Kidney (tissue), 13 donors: ENCODE measurements at regions not wholly inside any gene's neighbourhood (a gene's known extent, or its start where the extent isn't known, plus 50 kb on each side); places are given as distances from the start of the nearest gene placed in this dataset.

Experiments
- DNase-seq, 5 donors: peaks; one replicate each; pipeline ENCODE4 v3.0.0-alpha.2; 2013 to 2020
- FAIRE-seq: peaks from 2 replicates; lab custom pipeline; 2012; peaks lifted over from hg19 to GRCh38; lab: Jason Lieb, UNC
- H3K27ac ChIP-seq, 2 donors: one replicate each; pipeline ENCODE4 v1.7.0; 2013; ENCODE audit warnings: low read depth in 2 of 2, low read length in 2 of 2, inconsistent platforms in 1 of 2
- H3K27me3 ChIP-seq: one replicate; pipeline ENCODE4 v1.7.1; 2013; ENCODE audit warnings: low read length, inconsistent platforms; ENCODE audit not compliant: control insufficient read depth, insufficient read depth
- H3K36me3 ChIP-seq, 3 donors: one replicate each; pipeline versions ENCODE4 v1.7.0 to v1.7.1; 2013; ENCODE audit warnings: low read length in 3 of 3, control low read depth in 1 of 3, inconsistent platforms in 1 of 3; ENCODE audit not compliant: insufficient read depth in 3 of 3, control insufficient read depth in 2 of 3
- H3K4me1 ChIP-seq, 3 donors: one replicate each; pipeline versions ENCODE4 v1.7.0 to v1.7.1; 2013; ENCODE audit warnings: low read length in 3 of 3, inconsistent platforms in 1 of 3, low read depth in 1 of 3; ENCODE audit not compliant: control insufficient read depth in 2 of 3, insufficient read depth in 2 of 3
- H3K4me3 ChIP-seq, 3 donors: one replicate each; pipeline versions ENCODE4 v1.7.0 to v1.8.1; 2013; ENCODE audit warnings: low read length in 3 of 3, control low read depth in 1 of 3, inconsistent platforms in 1 of 3
- H3K9ac ChIP-seq, 3 donors: one replicate each; pipeline versions ENCODE4 v1.7.0 to v1.7.1; 2013; ENCODE audit warnings: low read length in 3 of 3, control low read depth in 1 of 3, inconsistent platforms in 1 of 3
- H3K9me3 ChIP-seq, 3 donors: one replicate each; pipeline versions ENCODE4 v1.7.0 to v1.7.1; 2013; ENCODE audit warnings: low read length in 3 of 3, control low read depth in 1 of 3, inconsistent platforms in 1 of 3; ENCODE audit not compliant: control insufficient read depth in 2 of 3, insufficient read depth in 1 of 3
- CTCF ChIP-seq: IDR thresholded peaks from 3 replicates; pipeline ENCODE4 v1.5.1; 2012; ENCODE audit warnings: mild to moderate bottlenecking, moderate library complexity, borderline replicate concordance; ENCODE audit not compliant: insufficient read depth; ENCODE audit errors: extremely low read depth
- intact Hi-C: fragments of 100-400 bp; cut with DNase I; formaldehyde crosslinking; loops from one replicate; pipeline ENCODE4 v1.11.1; 2022
- donor health status: control.
- donor health status: control.
- donor health status: control.
- donor health status: control.
- donor health status: control.
- donor health status: DM: yes; HTN: yes; CAD: no.
- donor health status: Normal renal cell carcinoma (clear cell type).

DNA sequence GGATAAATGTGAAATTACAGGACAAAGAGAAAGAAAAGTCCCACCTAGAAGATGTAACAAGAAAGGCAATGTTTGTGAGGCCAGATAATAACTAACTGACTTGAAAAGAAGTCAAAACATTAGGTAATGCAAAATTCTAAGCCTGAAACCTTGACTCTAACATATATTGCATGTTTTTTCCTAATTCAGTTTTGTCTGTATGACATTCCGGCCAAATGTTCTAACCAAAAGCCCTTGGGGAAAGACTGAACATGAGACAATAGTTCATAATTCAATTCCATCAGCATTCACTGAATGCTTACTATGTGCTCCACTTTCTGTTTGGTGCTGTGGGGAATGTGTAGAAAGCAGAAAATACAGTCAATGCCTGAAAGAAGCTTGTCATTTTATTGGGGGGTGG lies 53.9 kb downstream of the PABIR2 start:
- Histone ChIP-seq H3K9me3 (no peaks in the 10 kb centered on the region), H3K27ac (no peak overlapping the region), H3K9ac (no peak overlapping the region), H3K36me3 (no peaks in the 10 kb centered on the region), H3K27me3 (peaks cover 2% of the 10 kb centered on the region), H3K4me3 (no peak overlapping the region), H3K4me1 (peaks cover 2 to 6% (median 5%) of the 10 kb centered on the region in 3 donors)
- TF ChIP-seq CTCF: no peak
- no peak for DNase-seq
- intact Hi-C loops: no loop called here
- no peak for FAIRE-seq

DNA sequence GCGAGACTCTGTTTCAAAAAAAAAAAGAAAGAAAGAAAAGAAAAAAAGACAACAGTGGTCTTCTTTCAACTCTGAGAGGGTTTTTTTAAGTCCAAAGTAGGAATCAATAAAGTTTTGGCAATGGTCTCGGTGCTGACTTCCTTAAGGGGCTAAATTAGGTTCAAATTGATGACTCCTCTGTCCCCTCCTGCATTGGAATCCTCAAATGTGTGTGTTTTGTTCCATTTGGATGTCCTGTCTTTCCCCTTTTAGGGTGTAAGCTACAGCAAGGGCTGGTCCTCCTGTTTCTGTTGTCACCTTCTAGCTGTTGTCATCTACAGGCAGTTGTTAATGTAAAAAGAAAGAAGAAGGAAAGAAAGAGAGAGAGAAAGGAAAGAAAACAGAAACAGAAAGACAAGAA lies 54.4 kb downstream of the PABIR2 start:
- TF ChIP-seq CTCF: no peak
- peaks cover 2 to 6% (median 5%) of the 10 kb centered on the region in 3 donors for H3K4me1 ChIP-seq
- intact Hi-C loops: no loop called here
- H3K27me3 ChIP-seq: peaks cover 2% of the 10 kb centered on the region
- H3K4me3 ChIP-seq: no peak overlapping the region
- H3K27ac ChIP-seq: no peak overlapping the region
- H3K9ac ChIP-seq: no peak overlapping the region
- FAIRE-seq: no peak
- DNase-seq: no peak
- no peaks in the 10 kb centered on the region for H3K36me3 ChIP-seq
- H3K9me3 ChIP-seq: no peaks in the 10 kb centered on the region

DNA sequence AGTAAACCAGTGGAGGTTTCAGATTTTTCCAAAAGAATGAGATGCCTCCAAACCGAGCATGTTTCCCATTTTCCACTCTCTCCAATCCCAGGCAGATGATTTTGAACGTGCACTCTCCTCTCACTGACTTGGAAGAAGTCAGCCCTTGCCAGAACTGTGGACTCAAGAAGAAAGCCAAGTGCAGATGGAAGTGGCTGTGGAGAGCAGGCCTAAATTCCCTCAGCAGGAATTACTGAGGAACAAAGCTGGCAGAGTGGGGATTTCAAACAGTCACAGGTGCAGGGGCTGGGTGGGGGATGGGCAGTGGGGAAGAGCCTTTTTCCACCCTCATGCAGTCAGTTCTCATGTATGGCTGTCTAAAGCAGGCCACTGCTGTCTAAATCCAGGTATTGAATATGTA lies 55.3 kb downstream of the PABIR2 start:
- H3K9ac ChIP-seq: no peak overlapping the region
- FAIRE-seq: no peak
- H3K4me3 ChIP-seq: no peak overlapping the region
- no peaks in the 10 kb centered on the region for H3K9me3 ChIP-seq
- H3K4me1 ChIP-seq: peaks cover 5 to 10% (median 6%) of the 10 kb centered on the region in 3 donors
- no peaks in the 10 kb centered on the region for H3K36me3 ChIP-seq
- H3K27me3 ChIP-seq: peaks cover 2% of the 10 kb centered on the region
- intact Hi-C loops: no loop called here
- no peak overlapping the region for H3K27ac ChIP-seq
- TF ChIP-seq CTCF: no peak
- no peak for DNase-seq
